ES-I3 (cell line): ENCODE measurements at regions not wholly inside any gene's neighbourhood (a gene's known extent, or its start where the extent isn't known, plus 50 kb on each side); places are given as distances from the start of the nearest gene placed in this dataset.

ENCODE experiments used
- H3K36me3 ChIP-seq: 2 replicates; pipeline ENCODE4 v1.6.1; 2013; ENCODE audit warnings: mild to moderate bottlenecking, low read length, control low read depth, moderate library complexity; ENCODE audit not compliant: insufficient read depth
- H3K4me1 ChIP-seq: 2 replicates; pipeline ENCODE4 v1.6.1; 2013; ENCODE audit warnings: mild to moderate bottlenecking, control low read depth, low read length; ENCODE audit not compliant: insufficient read depth
- H3K9ac ChIP-seq: 2 replicates; pipeline ENCODE4 v1.6.1; 2013; ENCODE audit warnings: low read depth, mild to moderate bottlenecking, low read length, moderate library complexity
- H3K9me3 ChIP-seq: 2 replicates; pipeline ENCODE4 v1.6.1; 2013; ENCODE audit warnings: mild to moderate bottlenecking, low read length, moderate library complexity; ENCODE audit not compliant: control insufficient read depth, insufficient read depth

DNA sequence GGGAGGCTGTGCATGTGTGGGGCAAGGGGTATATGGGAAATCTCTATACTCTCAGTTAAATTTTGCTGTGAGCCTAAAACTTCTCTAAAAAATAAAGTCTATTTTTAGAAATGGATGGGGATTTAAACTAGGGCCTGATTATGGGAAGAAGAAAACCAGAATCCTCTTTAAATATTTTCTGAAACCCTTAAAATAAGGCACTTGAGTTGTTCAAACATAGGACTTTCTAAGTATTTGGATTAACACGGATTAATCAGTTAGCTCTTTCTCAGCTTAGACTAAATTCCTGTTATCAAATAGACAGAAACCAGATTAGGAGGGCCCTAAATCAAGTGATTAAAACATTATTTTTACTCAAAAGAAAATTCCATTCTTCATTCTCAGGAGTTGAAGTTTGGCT, 438.4 kb downstream of the EFNA5 start:
- Histone ChIP-seq H3K9me3 (no peaks in the 10 kb centered on the region), H3K9ac (no peak overlapping the region), H3K4me1 (no peaks in the 10 kb centered on the region), H3K36me3 (no peaks in the 10 kb centered on the region)

DNA sequence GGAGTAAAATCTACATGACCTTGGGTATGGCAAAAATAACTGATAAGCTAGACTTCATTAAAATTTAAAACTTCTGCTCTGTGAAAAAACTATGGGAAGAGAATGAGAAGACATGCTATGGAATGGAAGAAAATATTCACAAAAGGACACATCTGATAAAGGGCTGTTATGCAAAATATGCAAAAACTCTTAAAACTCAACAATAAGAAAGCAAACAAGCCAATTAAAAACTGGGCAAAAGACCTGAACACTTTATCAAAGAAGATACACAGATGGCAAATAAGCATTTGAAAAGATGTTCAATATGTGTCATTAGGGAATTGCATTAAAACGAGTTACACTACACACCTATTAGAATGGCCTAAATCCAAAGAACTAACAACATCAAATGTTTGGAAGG, 439.5 kb downstream of the EFNA5 start:
- H3K36me3 ChIP-seq = no peaks in the 10 kb centered on the region
- H3K9ac ChIP-seq = no peak overlapping the region
- no peaks in the 10 kb centered on the region for H3K9me3 ChIP-seq
- no peaks in the 10 kb centered on the region for H3K4me1 ChIP-seq

DNA sequence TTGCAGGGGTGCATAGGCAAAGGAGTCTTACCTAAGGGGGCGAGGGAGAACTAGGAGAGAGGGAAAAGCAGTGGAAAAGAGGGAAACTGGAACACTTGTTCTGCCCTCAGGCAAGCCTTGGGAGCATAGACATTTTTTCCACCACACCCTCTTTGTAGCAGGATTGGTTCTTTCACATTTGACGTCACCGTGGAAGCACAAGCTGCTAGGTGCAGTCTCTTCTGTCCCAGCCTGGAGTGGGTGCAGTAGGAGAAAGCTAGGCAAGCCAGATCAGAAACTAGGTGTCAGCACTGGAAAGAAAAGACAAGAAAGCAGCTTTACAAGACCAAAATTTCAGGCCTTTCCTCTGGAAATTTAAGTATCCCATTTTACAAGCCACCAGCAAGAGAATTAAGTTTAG, 440.4 kb downstream of the EFNA5 start:
- H3K9me3 ChIP-seq = no peaks in the 10 kb centered on the region
- H3K4me1 ChIP-seq = no peaks in the 10 kb centered on the region
- H3K36me3 ChIP-seq = no peaks in the 10 kb centered on the region
- no peak overlapping the region for H3K9ac ChIP-seq

DNA sequence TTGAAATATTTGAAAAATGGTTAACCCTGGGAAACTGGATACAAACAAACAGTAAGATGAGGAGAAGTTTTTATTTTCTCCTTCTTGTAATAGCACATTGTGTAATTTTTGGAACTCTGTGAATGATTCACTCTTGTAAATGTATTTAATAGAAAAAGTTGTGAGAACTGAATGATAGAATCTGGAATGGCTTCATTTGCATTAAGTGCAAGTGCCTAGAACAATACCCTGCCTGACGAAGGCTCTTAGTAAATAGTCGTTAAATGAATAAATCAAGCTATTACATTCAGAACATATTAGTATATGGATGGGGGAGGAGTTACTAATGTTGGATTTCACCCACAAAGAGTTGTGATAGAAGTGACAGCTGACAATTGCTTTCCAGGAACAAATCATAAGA, 442.5 kb downstream of the EFNA5 start:
- Histone ChIP-seq H3K4me1 (no peaks in the 10 kb centered on the region), H3K36me3 (no peaks in the 10 kb centered on the region), H3K9ac (no peak overlapping the region)

DNA sequence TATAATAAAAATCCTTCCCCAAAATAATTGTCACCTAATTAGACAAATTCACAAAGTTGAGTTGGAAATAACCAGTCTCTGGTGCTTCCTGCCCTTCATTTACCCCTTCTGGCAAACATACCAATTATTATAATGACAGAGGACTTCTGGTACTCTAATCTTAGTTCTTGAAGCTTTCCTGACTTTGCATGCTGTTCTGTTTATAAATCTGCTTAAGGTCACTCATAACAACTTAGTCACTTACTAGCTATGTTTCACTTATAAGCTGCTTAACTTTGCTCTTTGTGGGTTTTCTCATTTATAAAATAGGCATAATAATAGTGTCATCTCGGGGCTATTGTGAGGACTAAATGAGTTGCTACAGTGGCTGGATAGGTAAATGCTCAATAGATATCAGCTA, 446.5 kb downstream of the EFNA5 start:
- no peaks in the 10 kb centered on the region for H3K36me3 ChIP-seq
- no peak overlapping the region for H3K9ac ChIP-seq
- no peaks in the 10 kb centered on the region for H3K4me1 ChIP-seq
- no peaks in the 10 kb centered on the region for H3K9me3 ChIP-seq

More for the DNA sequence above, 442.5 kb downstream of the EFNA5 start:
- H3K9me3 ChIP-seq = no peaks in the 10 kb centered on the region

DNA sequence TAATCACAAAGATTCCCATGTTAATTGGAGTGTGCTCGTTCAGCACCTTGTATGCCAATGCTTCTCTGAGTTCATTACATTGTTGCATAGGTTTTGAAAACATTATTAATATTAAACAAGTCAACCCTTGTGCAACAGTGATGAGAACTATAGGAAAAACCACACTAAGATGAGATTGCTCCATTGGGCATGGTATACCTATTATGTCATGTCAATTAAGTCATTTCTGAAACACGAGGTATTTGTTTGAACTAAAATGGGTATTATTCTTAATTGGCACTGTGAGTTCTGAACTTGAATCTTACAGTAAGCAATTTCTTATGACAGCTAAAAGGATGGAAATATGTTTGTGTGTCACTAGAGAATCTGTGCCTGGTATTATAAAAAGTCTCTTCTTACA, 447.7 kb downstream of the EFNA5 start:
- Histone ChIP-seq H3K36me3 (no peaks in the 10 kb centered on the region), H3K9me3 (no peaks in the 10 kb centered on the region), H3K9ac (no peak overlapping the region), H3K4me1 (no peaks in the 10 kb centered on the region)

DNA sequence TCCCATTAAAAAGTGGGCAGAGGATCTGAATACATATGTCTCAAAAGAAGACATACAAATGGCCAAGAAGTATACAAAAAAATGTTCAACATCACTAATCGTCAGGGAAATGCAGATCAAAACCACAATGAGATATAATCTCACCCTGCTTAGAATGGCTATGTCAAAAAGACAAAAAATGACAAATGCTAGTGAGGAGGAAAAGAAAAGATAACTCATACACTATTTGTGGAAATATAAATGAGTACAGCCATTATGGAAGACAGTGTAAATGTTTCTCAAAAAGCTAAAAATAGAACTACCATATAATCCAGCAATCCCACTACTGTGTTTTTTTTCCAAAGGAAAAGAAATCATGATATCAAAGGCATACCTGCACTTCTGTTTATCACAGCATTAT, 450.7 kb downstream of the EFNA5 start:
- Histone ChIP-seq H3K9me3 (no peaks in the 10 kb centered on the region), H3K4me1 (no peaks in the 10 kb centered on the region), H3K9ac (no peak overlapping the region), H3K36me3 (no peaks in the 10 kb centered on the region)

DNA sequence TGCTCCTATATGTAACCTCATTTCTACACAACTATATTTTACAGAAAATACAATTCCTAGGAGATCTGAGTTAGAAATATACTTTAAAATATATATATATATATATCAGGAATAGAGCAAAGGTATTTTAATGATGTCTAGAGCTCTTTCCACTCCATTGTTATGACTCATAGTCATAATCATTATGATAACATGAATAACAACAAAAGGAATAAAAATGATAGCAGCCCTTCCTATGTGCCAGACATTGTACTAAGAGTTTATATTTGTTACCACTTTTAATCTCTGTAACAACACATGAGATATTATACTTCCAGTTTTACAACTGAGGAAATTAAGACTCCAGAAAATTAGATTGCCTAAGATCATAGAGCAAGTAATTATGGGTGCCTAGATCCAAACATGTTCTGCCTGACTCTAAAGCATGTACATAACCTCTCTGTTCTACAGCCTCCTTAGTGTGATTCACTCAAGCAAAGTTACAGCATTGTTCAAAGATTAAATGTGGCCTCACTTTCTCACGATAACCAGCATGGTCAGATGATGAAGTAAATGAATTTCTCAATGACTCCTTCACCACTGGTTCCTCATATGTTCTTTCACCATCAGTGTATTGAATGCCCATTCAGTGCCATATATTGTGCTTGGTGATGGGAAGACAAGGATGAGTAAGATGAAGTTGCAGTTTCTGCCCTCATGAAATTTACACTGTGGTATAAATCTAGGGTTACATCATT, 452.1 kb downstream of the EFNA5 start:
- Histone ChIP-seq H3K9ac (no peak overlapping the region), H3K4me1 (no peaks in the 10 kb centered on the region), H3K9me3 (no peaks in the 10 kb centered on the region), H3K36me3 (no peaks in the 10 kb centered on the region)

DNA sequence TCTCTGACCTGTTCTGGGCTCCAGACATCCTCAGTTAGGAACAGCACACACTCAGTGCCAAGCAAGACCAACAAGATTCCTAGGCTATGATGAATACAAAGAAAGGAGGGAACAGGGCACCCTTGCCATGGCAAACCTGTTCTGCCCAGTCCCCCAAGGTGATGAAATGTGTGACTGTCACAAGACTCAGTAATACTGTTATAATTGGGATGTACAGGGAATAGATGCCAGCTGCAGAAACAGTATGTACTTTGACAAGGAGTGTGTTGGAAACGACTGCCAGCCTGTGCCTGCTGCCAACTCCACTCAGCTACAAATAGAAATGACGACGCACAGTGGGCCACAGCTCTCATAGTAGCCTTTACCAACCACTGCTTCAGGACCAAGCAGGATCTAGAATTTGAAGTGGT, 453.0 kb downstream of the EFNA5 start:
- no peak overlapping the region for H3K9ac ChIP-seq
- H3K4me1 ChIP-seq = no peaks in the 10 kb centered on the region
- H3K9me3 ChIP-seq = no peaks in the 10 kb centered on the region
- no peaks in the 10 kb centered on the region for H3K36me3 ChIP-seq

DNA sequence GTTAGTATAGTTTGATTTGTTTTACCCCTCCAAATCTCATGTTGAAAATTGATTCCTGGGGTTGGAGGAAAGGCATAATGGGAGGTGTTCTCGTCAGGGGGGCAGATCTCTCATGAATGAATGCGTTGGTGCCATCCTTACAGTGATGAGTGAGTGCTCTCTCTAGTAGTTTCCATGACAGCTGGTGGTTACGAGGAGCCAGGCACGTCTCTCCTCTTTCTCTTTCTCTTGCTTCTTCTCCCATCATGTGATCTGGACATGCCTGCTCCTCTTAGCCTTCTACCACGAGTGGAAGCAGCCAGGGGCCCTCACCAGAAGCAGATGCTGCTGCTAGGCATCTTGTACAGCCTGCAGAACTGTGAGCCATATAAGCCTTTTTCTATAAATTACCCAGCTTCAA, 454.1 kb downstream of the EFNA5 start:
- H3K36me3 ChIP-seq = no peaks in the 10 kb centered on the region
- H3K9me3 ChIP-seq = no peaks in the 10 kb centered on the region
- H3K9ac ChIP-seq = no peak overlapping the region
- H3K4me1 ChIP-seq = no peaks in the 10 kb centered on the region

DNA sequence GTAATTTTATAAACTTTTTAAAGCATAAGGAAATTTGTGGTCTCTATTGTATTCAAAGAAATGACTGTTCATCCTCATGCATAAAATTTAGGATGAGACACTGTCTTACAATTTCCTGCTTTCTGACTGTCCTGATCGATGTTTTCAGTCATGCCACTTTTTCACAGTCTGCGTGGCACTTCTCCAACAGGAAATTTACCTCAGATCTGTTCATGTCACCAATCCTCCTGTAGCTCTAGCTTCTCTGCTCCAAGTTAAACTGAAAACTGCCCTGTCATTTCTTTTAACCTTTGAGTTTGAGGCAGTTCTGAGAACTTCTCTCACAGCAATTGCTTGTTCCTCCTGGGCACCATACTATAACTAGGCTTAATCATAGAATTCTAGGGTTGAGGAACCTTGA, 455.1 kb downstream of the EFNA5 start:
- Histone ChIP-seq H3K9me3 (no peaks in the 10 kb centered on the region), H3K9ac (no peak overlapping the region), H3K4me1 (no peaks in the 10 kb centered on the region), H3K36me3 (no peaks in the 10 kb centered on the region)

DNA sequence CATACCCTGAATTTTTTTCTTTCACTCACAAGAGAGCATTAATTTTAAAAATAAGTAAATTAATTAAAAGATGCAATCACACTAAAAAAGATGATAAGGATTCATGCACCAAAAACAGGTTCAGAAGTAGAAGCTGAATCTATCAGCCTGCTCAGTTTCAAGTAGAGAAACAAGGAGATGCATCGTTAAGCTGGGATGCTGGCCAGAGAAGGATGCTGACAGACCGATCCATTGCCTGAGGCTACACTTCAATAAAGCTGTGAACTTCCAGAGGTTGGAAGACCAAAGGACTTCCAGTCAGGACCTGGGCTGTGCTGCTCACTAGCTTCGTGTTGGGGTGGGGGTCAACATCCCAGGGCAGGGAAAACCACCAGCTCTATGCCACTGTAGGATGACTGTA, 457.7 kb downstream of the EFNA5 start:
- Histone ChIP-seq H3K36me3 (no peaks in the 10 kb centered on the region), H3K9me3 (no peaks in the 10 kb centered on the region)

DNA sequence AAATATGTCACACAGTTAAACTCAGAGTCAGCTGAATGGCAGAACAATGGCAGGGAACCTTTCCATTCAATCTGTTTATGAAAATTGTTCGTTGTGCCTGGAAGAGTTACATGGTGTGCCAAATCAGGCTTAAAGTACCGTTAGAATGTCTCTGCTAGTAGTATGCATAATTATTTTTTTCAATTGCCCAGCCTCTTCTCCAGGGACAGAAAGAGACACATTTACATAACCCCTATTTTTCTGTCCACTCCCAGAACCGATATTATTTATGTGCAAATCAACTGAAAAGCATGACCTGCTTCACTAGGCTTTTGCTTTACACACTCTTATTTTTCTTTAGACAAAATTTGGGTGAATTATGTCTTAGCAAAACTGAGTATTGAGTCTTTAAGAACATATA, 459.1 kb downstream of the EFNA5 start:
- Histone ChIP-seq H3K9me3 (no peaks in the 10 kb centered on the region), H3K36me3 (no peaks in the 10 kb centered on the region), H3K4me1 (no peaks in the 10 kb centered on the region), H3K9ac (no peak overlapping the region)

More for the DNA sequence above, 457.7 kb downstream of the EFNA5 start:
- Histone ChIP-seq H3K9ac (no peak overlapping the region), H3K4me1 (no peaks in the 10 kb centered on the region)

DNA sequence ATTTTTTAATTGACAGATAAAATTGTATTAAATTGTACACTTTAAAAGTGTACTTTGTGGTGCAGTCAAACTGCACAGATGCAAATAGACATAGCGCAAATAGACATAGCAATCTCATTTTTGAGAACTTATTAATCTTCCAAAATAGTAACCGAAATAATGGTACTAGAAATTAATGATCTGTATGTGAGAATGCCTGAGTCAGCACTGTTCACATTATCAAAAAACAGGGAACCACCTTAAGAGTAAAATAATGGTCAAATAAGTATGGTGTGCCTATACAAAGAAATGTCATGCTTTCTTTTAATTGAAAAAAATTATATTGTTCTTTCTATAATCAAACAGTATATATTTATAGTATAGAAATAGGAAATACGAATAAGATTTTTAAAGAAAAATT, 461.9 kb downstream of the EFNA5 start:
- Histone ChIP-seq H3K4me1 (no peaks in the 10 kb centered on the region), H3K9ac (no peak overlapping the region), H3K9me3 (no peaks in the 10 kb centered on the region), H3K36me3 (no peaks in the 10 kb centered on the region)

DNA sequence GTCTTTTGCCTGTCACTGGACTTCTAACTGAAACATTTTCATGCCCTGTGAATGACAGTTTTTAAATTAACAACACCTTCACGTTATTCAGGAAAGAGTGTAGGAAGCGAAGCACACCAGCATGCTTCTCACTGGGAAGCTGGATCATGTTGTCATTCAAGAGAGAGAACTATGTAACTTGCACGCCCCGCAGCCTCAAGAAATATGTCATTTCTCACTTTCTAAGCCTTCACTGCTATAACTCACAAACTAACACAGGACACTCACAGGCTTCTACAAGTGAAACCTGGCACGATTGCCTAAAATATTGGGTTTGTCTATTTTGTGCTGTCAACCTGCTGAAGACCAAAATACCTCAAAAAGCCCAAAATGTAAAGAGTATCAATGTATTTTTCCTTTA, 466.3 kb downstream of the EFNA5 start:
- H3K9ac ChIP-seq = no peak overlapping the region
- H3K36me3 ChIP-seq = no peaks in the 10 kb centered on the region
- H3K4me1 ChIP-seq = no peaks in the 10 kb centered on the region
- no peaks in the 10 kb centered on the region for H3K9me3 ChIP-seq

DNA sequence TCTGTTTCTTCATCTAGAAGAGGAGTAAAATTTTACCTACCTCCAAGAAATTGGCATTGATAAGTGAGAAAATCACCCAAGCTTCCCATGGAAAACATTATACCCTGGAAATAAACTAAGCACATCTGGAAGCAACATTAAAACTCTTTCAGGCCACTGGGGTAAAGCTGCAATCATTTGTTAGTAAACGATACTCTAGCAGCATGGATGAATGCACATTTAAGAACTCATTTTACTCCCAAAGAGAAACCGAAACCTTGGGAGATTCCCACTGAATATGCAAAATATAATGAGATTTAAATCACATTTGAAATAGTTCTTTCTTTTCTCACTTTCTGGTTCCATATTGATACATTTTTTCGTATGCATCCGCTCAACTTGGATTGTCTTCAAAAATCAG, 467.5 kb downstream of the EFNA5 start:
- Histone ChIP-seq H3K36me3 (no peaks in the 10 kb centered on the region), H3K9ac (no peak overlapping the region), H3K9me3 (no peaks in the 10 kb centered on the region), H3K4me1 (no peaks in the 10 kb centered on the region)
